ENCODE measurements at regions not wholly inside any gene's neighbourhood (a gene's known extent, or its start where the extent isn't known, plus 50 kb on each side); places are given as distances from the start of the nearest gene placed in this dataset.

GRCh38 chr4:136796953-136797352 lies 735.3 kb downstream of the PCDH18 start:
- no peak for TF ChIP-seq CTCF (IDR thresholded peaks at IDR 0.05)
- H3K36me3 ChIP-seq (ENCODE audit: control insufficient read depth, insufficient read depth, low read length): no peaks in the 10 kb centered on the region
- H3K9me3 ChIP-seq (ENCODE audit: control insufficient read depth, low read length): no peaks in the 10 kb centered on the region
- H3K9ac ChIP-seq: no peak overlapping the region
- no peak overlapping the region for H3K4me2 ChIP-seq (ENCODE audit: low read length)
- H3K79me2 ChIP-seq: no peaks in the 10 kb centered on the region
- H2AFZ ChIP-seq: no peak overlapping the region
- H3K27me3 ChIP-seq (ENCODE audit: control insufficient read depth, insufficient read depth, low read length): no peaks in the 10 kb centered on the region
- H3K27ac ChIP-seq: no peak overlapping the region
- no peaks in the 10 kb centered on the region for H3K4me1 ChIP-seq
- no peak overlapping the region for H3K4me3 ChIP-seq (ENCODE audit: low read depth, low read length)

GRCh38 chr4:136793848-136794247 lies 738.4 kb downstream of the PCDH18 start:
- no peak for TF ChIP-seq CTCF (IDR thresholded peaks at IDR 0.05)
- Histone ChIP-seq H3K27me3 (ENCODE audit: control insufficient read depth, insufficient read depth, low read length) (no peaks in the 10 kb centered on the region), H3K9me3 (ENCODE audit: control insufficient read depth, low read length) (no peaks in the 10 kb centered on the region), H3K27ac (no peak overlapping the region), H3K4me3 (ENCODE audit: low read depth, low read length) (no peak overlapping the region), H3K36me3 (ENCODE audit: control insufficient read depth, insufficient read depth, low read length) (no peaks in the 10 kb centered on the region), H3K4me1 (no peaks in the 10 kb centered on the region), H3K9ac (no peak overlapping the region), H2AFZ (no peak overlapping the region), H3K4me2 (ENCODE audit: low read length) (no peak overlapping the region), H3K79me2 (no peaks in the 10 kb centered on the region)

- Histone ChIP-seq H3K9ac (no peak overlapping the region), H3K4me1 (no peaks in the 10 kb centered on the region), H3K27ac (no peak overlapping the region), H3K4me3 (ENCODE audit: low read depth, low read length) (no peak overlapping the region), H3K4me2 (ENCODE audit: low read length) (no peak overlapping the region), H3K36me3 (ENCODE audit: control insufficient read depth, insufficient read depth, low read length) (no peaks in the 10 kb centered on the region), H2AFZ (no peak overlapping the region), H3K27me3 (ENCODE audit: control insufficient read depth, insufficient read depth, low read length) (no peaks in the 10 kb centered on the region), H3K79me2 (no peaks in the 10 kb centered on the region), H3K9me3 (ENCODE audit: control insufficient read depth, low read length) (no peaks in the 10 kb centered on the region)
- TF ChIP-seq CTCF (IDR thresholded peaks at IDR 0.05): no peak
Measured at GRCh38 chr4:136784326-136784725, 748.0 kb downstream of the PCDH18 start.

GRCh38 chr4:136769717-136770116 lies 762.6 kb downstream of the PCDH18 start:
- H3K9me3 ChIP-seq (ENCODE audit: control insufficient read depth, low read length): no peaks in the 10 kb centered on the region
- no peaks in the 10 kb centered on the region for H3K27me3 ChIP-seq (ENCODE audit: control insufficient read depth, insufficient read depth, low read length)
- H3K36me3 ChIP-seq (ENCODE audit: control insufficient read depth, insufficient read depth, low read length): no peaks in the 10 kb centered on the region
- H3K79me2 ChIP-seq: no peaks in the 10 kb centered on the region
- H3K4me1 ChIP-seq: no peaks in the 10 kb centered on the region
- no peak overlapping the region for H3K4me2 ChIP-seq (ENCODE audit: low read length)
- TF ChIP-seq CTCF (IDR thresholded peaks at IDR 0.05): no peak
- H2AFZ ChIP-seq: no peak overlapping the region
- H3K27ac ChIP-seq: no peak overlapping the region
- H3K9ac ChIP-seq: no peak overlapping the region
- no peak overlapping the region for H3K4me3 ChIP-seq (ENCODE audit: low read depth, low read length)

- H3K36me3 ChIP-seq (ENCODE audit: control insufficient read depth, insufficient read depth, low read length): no peaks in the 10 kb centered on the region
- no peak overlapping the region for H3K27ac ChIP-seq
- no peak overlapping the region for H2AFZ ChIP-seq
- H3K27me3 ChIP-seq (ENCODE audit: control insufficient read depth, insufficient read depth, low read length): no peaks in the 10 kb centered on the region
- H3K9me3 ChIP-seq (ENCODE audit: control insufficient read depth, low read length): no peaks in the 10 kb centered on the region
- H3K4me3 ChIP-seq (ENCODE audit: low read depth, low read length): no peak overlapping the region
- no peaks in the 10 kb centered on the region for H3K79me2 ChIP-seq
- H3K4me1 ChIP-seq: no peaks in the 10 kb centered on the region
- no peak overlapping the region for H3K9ac ChIP-seq
- TF ChIP-seq CTCF (IDR thresholded peaks at IDR 0.05): no peak
- no peak overlapping the region for H3K4me2 ChIP-seq (ENCODE audit: low read length)
Measured at GRCh38 chr4:136768925-136769275, 763.4 kb downstream of the PCDH18 start.

Measured in parathyroid adenoma (tissue), 2 donors.